Osteoblast (primary cell): ENCODE measurements at regions not wholly inside any gene's neighbourhood (a gene's known extent, or its start where the extent isn't known, plus 50 kb on each side); places are given as distances from the start of the nearest gene placed in this dataset.

Experiments
- DNase-seq: peaks from one replicate; pipeline ENCODE4 v3.0.0; 2011; ENCODE audit warnings: low spot score, mixed read lengths; ENCODE audit not compliant: insufficient read length; ENCODE audit errors: missing footprints
- H2AFZ ChIP-seq: 2 replicates; pipeline ENCODE4 v1.6.0; 2011; ENCODE audit warnings: mild to moderate bottlenecking, low read length
- H3K27ac ChIP-seq: 2 replicates; pipeline ENCODE4 v1.5.1; 2011; ENCODE audit warnings: mild to moderate bottlenecking, low read depth, low read length, moderate library complexity
- H3K27me3 ChIP-seq: 2 replicates; pipeline ENCODE4 v1.6.0; 2012; ENCODE audit warnings: mild to moderate bottlenecking, control low read depth, inconsistent platforms, low read length, moderate library complexity; ENCODE audit not compliant: insufficient read depth
- H3K36me3 ChIP-seq: 2 replicates; pipeline ENCODE4 v1.5.1; 2011; ENCODE audit warnings: mild to moderate bottlenecking, low read length, control low read depth, moderate library complexity; ENCODE audit not compliant: insufficient read depth
- H3K4me1 ChIP-seq: 2 replicates; pipeline ENCODE4 v1.5.1; 2011; ENCODE audit warnings: mild to moderate bottlenecking, low read length, control low read depth, moderate library complexity; ENCODE audit not compliant: insufficient read depth
- H3K4me2 ChIP-seq: 2 replicates; pipeline ENCODE4 v1.6.0; 2011; ENCODE audit warnings: mild to moderate bottlenecking, low read length; ENCODE audit not compliant: insufficient read depth
- H3K4me3 ChIP-seq: fragments of 200-600 bp; sonication (generic); 3 replicates; pipeline ENCODE4 v1.5.1; 2012; ENCODE audit warnings: mild to moderate bottlenecking, low read length, inconsistent platforms; ENCODE audit not compliant: insufficient read depth
- H3K79me2 ChIP-seq: 2 replicates; pipeline ENCODE4 v1.6.0; 2012; ENCODE audit warnings: mild to moderate bottlenecking, low read length, control low read depth, inconsistent platforms; ENCODE audit not compliant: insufficient read depth
- H3K9me3 ChIP-seq: 2 replicates; pipeline ENCODE4 v1.5.1; 2011; ENCODE audit warnings: low read depth, low read length, control low read depth
- H4K20me1 ChIP-seq: 2 replicates; pipeline ENCODE4 v1.6.0; 2012; ENCODE audit warnings: mild to moderate bottlenecking, low read length, control low read depth; ENCODE audit not compliant: insufficient read depth
- CTCF ChIP-seq: IDR thresholded peaks from 2 replicates; pipeline ENCODE4 v1.5.1; 2011; ENCODE audit warnings: mild to moderate bottlenecking, low read depth, low read length, moderate library complexity; ENCODE audit errors: extremely low read depth

DNA sequence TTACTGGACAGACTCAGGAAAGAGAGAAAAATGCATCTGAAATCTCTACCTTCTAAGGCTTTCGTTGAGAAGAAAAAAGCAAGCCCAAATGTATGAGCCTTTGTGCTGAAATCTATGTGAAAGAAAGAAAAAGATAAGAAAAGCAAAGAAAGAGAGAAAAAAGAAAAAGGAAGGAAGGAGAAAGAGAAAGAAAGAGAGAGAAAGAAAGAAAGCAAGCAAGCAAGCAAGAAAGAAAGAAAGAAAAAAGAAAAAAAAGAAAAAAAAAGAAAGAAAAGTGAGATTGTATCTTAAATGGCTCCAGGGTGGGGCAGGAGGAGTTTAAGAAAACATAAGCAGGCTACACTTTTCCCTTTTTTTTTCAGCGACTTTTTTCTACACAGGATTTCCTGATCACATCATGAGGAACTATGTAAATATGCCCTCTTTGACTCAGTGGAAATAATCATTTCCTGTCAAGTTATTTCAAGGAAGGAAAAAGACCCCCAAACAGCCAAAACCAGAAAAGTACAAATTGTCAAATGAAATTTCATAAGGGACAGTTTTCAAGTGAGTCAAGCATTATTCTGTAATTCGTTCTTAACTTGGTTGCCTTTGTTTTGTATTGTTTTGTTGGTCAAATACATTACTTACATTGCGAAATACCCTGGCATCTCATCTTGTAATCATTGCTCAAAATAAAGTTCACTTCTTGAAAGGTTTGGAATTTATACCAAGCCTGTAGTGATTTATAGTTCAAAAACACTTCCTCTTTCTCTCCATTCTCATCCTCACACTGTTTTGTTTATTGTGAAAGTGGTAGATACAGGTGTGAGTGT lies 79.5 kb upstream of the RNF217 start:
- no peaks in the 10 kb centered on the region for H3K9me3 ChIP-seq
- peaks cover 19% of the 10 kb centered on the region for H3K4me1 ChIP-seq
- no peaks in the 10 kb centered on the region for H3K36me3 ChIP-seq
- DNase-seq = no peak
- peak overlapping the region; percentile 14 for H3K4me2 ChIP-seq
- H3K27me3 ChIP-seq = no peaks in the 10 kb centered on the region
- H3K79me2 ChIP-seq = no peaks in the 10 kb centered on the region
- H4K20me1 ChIP-seq = no peaks in the 10 kb centered on the region
- no peak overlapping the region for H2AFZ ChIP-seq
- peak overlapping the region; percentile 24 for H3K4me3 ChIP-seq
- H3K27ac ChIP-seq = no peak overlapping the region
- no peak for TF ChIP-seq CTCF

GRCh38 chr6:124885171-124885570 lies 77.1 kb upstream of the RNF217 start:
- no peaks in the 10 kb centered on the region for H4K20me1 ChIP-seq
- H3K4me3 ChIP-seq = no peak overlapping the region
- peaks cover 19% of the 10 kb centered on the region for H3K4me1 ChIP-seq
- no peaks in the 10 kb centered on the region for H3K36me3 ChIP-seq
- H3K9me3 ChIP-seq = no peaks in the 10 kb centered on the region
- no peaks in the 10 kb centered on the region for H3K79me2 ChIP-seq
- no peak overlapping the region for H3K4me2 ChIP-seq
- no peaks in the 10 kb centered on the region for H3K27me3 ChIP-seq
- no peak for DNase-seq
- no peak overlapping the region for H2AFZ ChIP-seq
- H3K27ac ChIP-seq = no peak overlapping the region
- TF ChIP-seq CTCF = no peak

- H3K79me2 ChIP-seq = no peaks in the 10 kb centered on the region
- no peak for TF ChIP-seq CTCF
- no peaks in the 10 kb centered on the region for H3K27me3 ChIP-seq
- peaks cover 4% of the 10 kb centered on the region for H3K4me1 ChIP-seq
- DNase-seq = no peak
- peak overlapping the region; percentile 73 for H3K4me2 ChIP-seq
- no peaks in the 10 kb centered on the region for H4K20me1 ChIP-seq
- H3K4me3 ChIP-seq = no peak overlapping the region
- H3K36me3 ChIP-seq = no peaks in the 10 kb centered on the region
- no peak overlapping the region for H3K27ac ChIP-seq
- H2AFZ ChIP-seq = no peak overlapping the region
- no peaks in the 10 kb centered on the region for H3K9me3 ChIP-seq
Measured at GRCh38 chr6:124887872-124888580, 74.2 kb upstream of the RNF217 start.
